GM12865 (cell line): ENCODE measurements at regions not wholly inside any gene's neighbourhood (a gene's known extent, or its start where the extent isn't known, plus 50 kb on each side); places are given as distances from the start of the nearest gene placed in this dataset.

Experiments used
- DNase-seq: peaks from one replicate; pipeline ENCODE4 v3.0.0; 2010; ENCODE audit warnings: low read depth
- H3K4me3 ChIP-seq: 2 replicates; pipeline ENCODE4 v1.5.1; 2011; ENCODE audit warnings: mild to moderate bottlenecking, low read depth, low read length, control low read depth
- CTCF ChIP-seq: IDR thresholded peaks from 2 replicates; pipeline ENCODE4 v1.5.1; 2011; ENCODE audit warnings: low read length, control low read depth, low read depth, inconsistent platforms; ENCODE audit not compliant: insufficient read depth; ENCODE audit errors: missing control alignments

- no peak overlapping the region for H3K4me3 ChIP-seq
- no peak for DNase-seq
- no peak for TF ChIP-seq CTCF
Observed at GRCh38 chr12:77299910-77300669, 234.7 kb upstream of the E2F7 start.

- no peak for DNase-seq
- no peak overlapping the region for H3K4me3 ChIP-seq
- no peak for TF ChIP-seq CTCF
Observed at GRCh38 chr12:77299001-77299400, 233.6 kb upstream of the E2F7 start.

- H3K4me3 ChIP-seq, result no peak overlapping the region
- DNase-seq, result no peak
Observed at GRCh38 chr12:77294016-77294415, 228.6 kb upstream of the E2F7 start.

GRCh38 chr12:77274926-77275325 lies 209.6 kb upstream of the E2F7 start:
- TF ChIP-seq CTCF, result no peak
- no peak for DNase-seq
- no peak overlapping the region for H3K4me3 ChIP-seq

More at GRCh38 chr12:77294016-77294415, 228.6 kb upstream of the E2F7 start:
- TF ChIP-seq CTCF, result no peak

- DNase-seq, result no peak
- H3K4me3 ChIP-seq, result no peak overlapping the region
- TF ChIP-seq CTCF, result no peak
Observed at GRCh38 chr12:77273898-77274297, 208.5 kb upstream of the E2F7 start.

- no peak for TF ChIP-seq CTCF
- DNase-seq, result no peak
- no peak overlapping the region for H3K4me3 ChIP-seq
Observed at GRCh38 chr12:77256956-77257355, 191.6 kb upstream of the E2F7 start.

- no peak overlapping the region for H3K4me3 ChIP-seq
- no peak for DNase-seq
- no peak for TF ChIP-seq CTCF
Observed at GRCh38 chr12:77253321-77253720, 188.0 kb upstream of the E2F7 start.
